Nephron (organoid): ENCODE measurements at regions not wholly inside any gene's neighbourhood (a gene's known extent, or its start where the extent isn't known, plus 50 kb on each side); places are given as distances from the start of the nearest gene placed in this dataset.

ENCODE experiments used
- H3K27ac Mint-ChIP-seq, 3 experiments: 2 replicates each; pipeline ENCODE4 v1.8.0; 2020; ENCODE audit warnings: mixed read lengths in 3 of 3, mild to moderate bottlenecking in 2 of 3, moderate library complexity in 1 of 3
- H3K27me3 Mint-ChIP-seq: 2 replicates; pipeline ENCODE4 v1.8.0; 2021; ENCODE audit warnings: low read depth, mild to moderate bottlenecking, moderate library complexity, mixed read lengths
- H3K36me3 Mint-ChIP-seq: 2 replicates; pipeline ENCODE4 v1.8.0; 2020; ENCODE audit warnings: low read depth, mixed read lengths
- H3K4me1 Mint-ChIP-seq: 2 replicates; pipeline ENCODE4 v1.8.0; 2020; ENCODE audit warnings: mixed read lengths
- H3K4me3 Mint-ChIP-seq, 3 experiments: 2 replicates each; pipeline ENCODE4 v1.8.0; 2020; ENCODE audit warnings: mild to moderate bottlenecking in 3 of 3, mixed read lengths in 3 of 3, moderate library complexity in 2 of 3
- H3K9me3 Mint-ChIP-seq: 2 replicates; pipeline ENCODE4 v1.8.0; 2020; ENCODE audit warnings: mixed read lengths
- TF ChIP-seq, protein P1 (sequence below), 3 experiments: fragments of 200-600 bp; sonication (generic); IDR thresholded peaks; one replicate each; pipeline ENCODE4 v1.5.0; 2021; ENCODE audit warnings: antibody characterized with exemption in 3 of 3; ENCODE audit not compliant: unreplicated experiment in 3 of 3

DNA sequence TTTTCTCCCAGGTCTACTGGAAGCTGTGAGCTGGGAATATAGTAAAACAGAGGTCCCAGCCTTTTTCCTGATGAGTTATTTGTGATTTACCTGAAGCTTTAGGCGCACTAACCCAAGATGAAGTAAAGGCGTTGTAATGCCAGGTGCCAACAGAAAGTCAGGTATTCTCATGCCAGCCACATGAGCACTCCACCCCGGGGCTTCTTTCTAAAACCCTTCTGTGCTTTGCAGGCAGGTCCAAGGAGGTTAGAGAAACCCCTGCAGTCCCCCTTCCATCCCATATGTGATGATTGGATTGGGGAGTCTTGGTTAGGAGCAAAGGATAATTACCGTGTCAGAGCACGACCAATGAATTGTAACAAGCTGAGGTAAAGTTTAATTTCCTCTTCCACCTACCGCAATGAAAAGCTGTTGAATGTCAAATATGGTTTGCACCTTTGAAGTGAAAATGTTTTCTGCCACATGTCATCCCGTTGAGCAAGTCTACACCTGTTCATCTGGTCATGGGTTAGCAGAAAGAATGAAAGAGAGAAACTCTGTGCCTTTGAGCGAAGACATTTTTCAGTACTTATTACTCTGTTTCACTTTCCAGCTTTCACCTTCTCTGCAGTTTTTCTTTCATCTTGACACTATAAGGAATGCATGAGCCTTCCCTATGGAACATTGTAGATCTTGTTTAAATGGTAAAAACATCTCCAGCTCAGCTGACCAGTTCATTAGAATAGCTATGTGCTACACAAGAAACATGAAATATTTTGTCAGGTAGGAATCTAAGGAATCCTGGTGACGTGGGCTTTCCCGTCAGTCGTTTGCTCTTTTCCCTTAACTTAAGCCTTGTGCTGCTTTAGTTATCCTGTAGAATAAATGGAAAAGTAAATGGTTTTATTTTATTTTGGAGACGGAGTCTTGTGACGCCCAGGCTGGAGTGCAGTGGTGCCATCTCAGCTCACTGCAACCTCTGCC lies 204.6 kb upstream of the IL12A start:
- H3K4me3 Mint-ChIP-seq, result no peak overlapping the region
- peaks cover 28% of the 10 kb centered on the region for H3K4me1 Mint-ChIP-seq
- no peaks in the 10 kb centered on the region for H3K27me3 Mint-ChIP-seq
- H3K27ac Mint-ChIP-seq, result peak overlapping the region in 2 of 3 experiments; percentile 38 to 45
- TF ChIP-seq, protein P1, sequence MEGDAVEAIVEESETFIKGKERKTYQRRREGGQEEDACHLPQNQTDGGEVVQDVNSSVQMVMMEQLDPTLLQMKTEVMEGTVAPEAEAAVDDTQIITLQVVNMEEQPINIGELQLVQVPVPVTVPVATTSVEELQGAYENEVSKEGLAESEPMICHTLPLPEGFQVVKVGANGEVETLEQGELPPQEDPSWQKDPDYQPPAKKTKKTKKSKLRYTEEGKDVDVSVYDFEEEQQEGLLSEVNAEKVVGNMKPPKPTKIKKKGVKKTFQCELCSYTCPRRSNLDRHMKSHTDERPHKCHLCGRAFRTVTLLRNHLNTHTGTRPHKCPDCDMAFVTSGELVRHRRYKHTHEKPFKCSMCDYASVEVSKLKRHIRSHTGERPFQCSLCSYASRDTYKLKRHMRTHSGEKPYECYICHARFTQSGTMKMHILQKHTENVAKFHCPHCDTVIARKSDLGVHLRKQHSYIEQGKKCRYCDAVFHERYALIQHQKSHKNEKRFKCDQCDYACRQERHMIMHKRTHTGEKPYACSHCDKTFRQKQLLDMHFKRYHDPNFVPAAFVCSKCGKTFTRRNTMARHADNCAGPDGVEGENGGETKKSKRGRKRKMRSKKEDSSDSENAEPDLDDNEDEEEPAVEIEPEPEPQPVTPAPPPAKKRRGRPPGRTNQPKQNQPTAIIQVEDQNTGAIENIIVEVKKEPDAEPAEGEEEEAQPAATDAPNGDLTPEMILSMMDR (IDR thresholded peaks at IDR 0.05; ENCODE audit: unreplicated experiment in 3 of 3), result no peak
- no peaks in the 10 kb centered on the region for H3K36me3 Mint-ChIP-seq
- no peaks in the 10 kb centered on the region for H3K9me3 Mint-ChIP-seq

DNA sequence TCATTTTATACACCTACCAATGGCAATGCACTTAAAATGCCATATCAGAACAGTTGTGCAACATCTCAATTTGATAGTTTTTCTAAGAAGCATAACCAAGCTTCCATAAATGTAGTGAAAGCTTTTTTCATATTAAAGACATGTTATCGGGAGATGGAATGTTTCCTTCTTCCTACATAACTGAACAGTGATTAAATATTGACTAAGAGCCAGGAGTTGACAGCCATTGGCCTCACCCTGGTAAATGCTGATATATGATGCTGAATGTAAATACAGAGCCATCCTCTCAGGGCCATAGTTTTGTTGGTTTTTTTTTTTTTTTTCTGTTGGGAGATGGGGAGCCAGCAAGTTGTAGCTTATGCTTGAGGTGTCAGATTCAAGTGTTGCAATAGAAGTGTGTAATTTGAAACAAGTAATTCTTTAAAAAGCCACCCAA lies 203.3 kb upstream of the IL12A start:
- no peaks in the 10 kb centered on the region for H3K36me3 Mint-ChIP-seq
- peak overlapping the region in 1 of 3 experiments; percentile 14 for H3K27ac Mint-ChIP-seq
- H3K4me1 Mint-ChIP-seq, result peaks cover 28% of the 10 kb centered on the region
- H3K4me3 Mint-ChIP-seq, result no peak overlapping the region
- no peaks in the 10 kb centered on the region for H3K9me3 Mint-ChIP-seq
- H3K27me3 Mint-ChIP-seq, result no peaks in the 10 kb centered on the region
- TF ChIP-seq, protein P1 (IDR thresholded peaks at IDR 0.05; ENCODE audit: unreplicated experiment in 3 of 3), result no peak

DNA sequence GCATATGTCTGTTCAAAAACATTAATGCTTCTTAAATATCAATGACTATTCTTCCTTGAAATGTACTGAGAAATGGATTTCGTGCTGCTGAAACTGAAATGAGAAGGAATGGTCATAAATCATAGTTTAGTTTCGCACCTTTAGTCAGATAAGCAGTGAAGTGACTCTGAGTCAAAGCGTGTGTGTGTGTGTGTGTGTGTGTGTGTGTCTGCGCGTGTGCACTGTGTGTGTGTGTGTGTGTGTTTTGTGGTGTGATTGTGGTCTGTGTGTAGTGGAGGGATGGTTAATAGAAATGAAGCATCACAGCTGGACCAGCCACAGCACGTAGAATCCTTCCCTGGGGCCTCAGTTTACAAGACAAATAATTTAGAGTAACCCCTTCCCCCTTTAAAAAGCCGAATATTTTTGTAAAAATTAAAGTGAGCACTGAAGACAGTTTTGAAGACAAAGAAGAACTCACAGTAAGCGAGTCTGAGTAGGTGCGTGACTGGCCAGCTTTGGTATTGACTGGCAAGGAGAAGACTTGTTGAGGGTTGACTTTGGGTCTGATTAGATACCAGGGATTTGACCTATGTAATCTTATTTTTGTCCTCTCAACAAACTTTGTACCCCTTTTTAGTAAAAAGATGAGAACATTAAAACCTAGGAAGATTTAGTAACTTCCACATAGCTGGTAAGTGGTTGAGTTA lies 202.0 kb upstream of the IL12A start:
- peak overlapping the region in 2 of 3 experiments; percentile 51 to 72 for H3K27ac Mint-ChIP-seq

DNA sequence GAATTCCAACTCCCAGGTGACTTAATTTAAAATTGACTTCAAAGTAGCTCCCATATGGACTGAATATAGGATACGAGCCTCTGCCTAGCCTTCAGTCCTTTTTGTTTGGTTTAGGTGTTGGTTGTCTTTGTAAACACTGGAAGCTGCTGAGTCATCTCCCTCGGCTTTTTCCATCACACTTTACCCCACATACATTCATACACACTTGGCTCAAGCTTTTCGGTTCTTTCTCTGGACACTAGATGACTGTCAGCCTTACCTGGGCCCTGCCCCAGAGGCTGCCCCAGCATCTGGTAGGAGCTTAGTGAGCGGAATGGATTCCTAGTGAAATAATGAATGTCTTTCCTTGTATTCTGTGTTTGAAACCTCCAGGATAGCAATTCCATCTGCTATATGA lies 201.5 kb upstream of the IL12A start:
- Mint-ChIP-seq H3K4me1 (peaks cover 28% of the 10 kb centered on the region), H3K9me3 (no peaks in the 10 kb centered on the region), H3K4me3 (no peak overlapping the region), H3K27ac (peak overlapping the region; percentile 8 to 78 (median 72)), H3K27me3 (peaks cover 3% of the 10 kb centered on the region), H3K36me3 (no peaks in the 10 kb centered on the region)
- TF ChIP-seq, protein P1 (IDR thresholded peaks at IDR 0.05; ENCODE audit: unreplicated experiment in 3 of 3), result no peak

More for the DNA sequence above, 202.0 kb upstream of the IL12A start:
- Mint-ChIP-seq H3K36me3 (no peaks in the 10 kb centered on the region), H3K4me1 (peaks cover 28% of the 10 kb centered on the region), H3K27me3 (peaks cover 3% of the 10 kb centered on the region), H3K9me3 (no peaks in the 10 kb centered on the region), H3K4me3 (no peak overlapping the region)
- TF ChIP-seq, protein P1 (IDR thresholded peaks at IDR 0.05; ENCODE audit: unreplicated experiment in 3 of 3), result no peak

DNA sequence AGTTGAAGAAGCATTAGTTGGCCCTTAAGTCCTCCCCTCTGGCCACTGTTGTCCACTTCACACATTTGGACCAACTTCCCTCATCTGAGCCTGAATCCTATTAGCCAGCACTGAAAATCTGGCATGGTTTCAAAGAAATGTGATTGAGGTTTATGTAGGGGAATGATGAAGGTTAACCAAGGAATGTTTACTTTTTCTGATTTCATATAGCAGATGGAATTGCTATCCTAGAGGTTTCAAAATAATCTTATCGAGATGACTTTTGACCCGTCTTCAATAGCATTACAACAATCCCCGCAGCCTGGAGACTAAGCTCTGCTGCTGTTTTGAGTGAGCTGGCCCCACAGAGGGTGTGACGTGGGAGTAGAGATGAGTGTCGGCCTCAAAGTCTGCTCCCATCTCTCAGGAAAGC lies 200.8 kb upstream of the IL12A start:
- TF ChIP-seq, protein P1 (IDR thresholded peaks at IDR 0.05; ENCODE audit: unreplicated experiment in 3 of 3), result no peak

More for the DNA sequence above, 200.8 kb upstream of the IL12A start:
- Mint-ChIP-seq H3K9me3 (no peaks in the 10 kb centered on the region), H3K4me3 (no peak overlapping the region), H3K36me3 (no peaks in the 10 kb centered on the region), H3K27me3 (peaks cover 3% of the 10 kb centered on the region), H3K27ac (peak overlapping the region; percentile 64 to 78 (median 72)), H3K4me1 (peaks cover 28% of the 10 kb centered on the region)
